ENCODE measurements at regions not wholly inside any gene's neighbourhood (a gene's known extent, or its start where the extent isn't known, plus 50 kb on each side); places are given as distances from the start of the nearest gene placed in this dataset.

DNA sequence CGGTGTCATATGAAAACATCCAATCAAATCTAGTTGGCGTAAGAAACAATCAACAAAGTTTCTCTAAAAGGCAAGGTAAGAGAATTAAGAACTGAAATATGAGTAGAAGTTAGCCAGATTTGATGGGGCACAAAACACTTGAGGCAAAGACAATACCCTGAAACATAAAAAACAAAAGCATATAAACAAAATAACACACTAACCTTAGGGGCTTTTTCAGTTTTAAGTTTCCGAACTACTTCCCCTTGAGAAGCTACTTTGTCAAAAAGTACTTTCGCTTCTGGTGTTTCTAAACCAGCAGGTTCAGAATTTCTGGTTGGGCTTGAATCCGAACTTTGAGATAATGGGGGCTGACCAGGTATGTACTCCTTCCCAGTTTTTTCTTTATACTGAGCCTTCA is 57.9 kb downstream of the EPRS1 start:
- TF ChIP-seq POLR2AphosphoS5 (IDR thresholded peaks at IDR 0.05) (no peak), POLR2A (IDR thresholded peaks at IDR 0.05) (no peak)
- TF ChIP-seq, protein P1, sequence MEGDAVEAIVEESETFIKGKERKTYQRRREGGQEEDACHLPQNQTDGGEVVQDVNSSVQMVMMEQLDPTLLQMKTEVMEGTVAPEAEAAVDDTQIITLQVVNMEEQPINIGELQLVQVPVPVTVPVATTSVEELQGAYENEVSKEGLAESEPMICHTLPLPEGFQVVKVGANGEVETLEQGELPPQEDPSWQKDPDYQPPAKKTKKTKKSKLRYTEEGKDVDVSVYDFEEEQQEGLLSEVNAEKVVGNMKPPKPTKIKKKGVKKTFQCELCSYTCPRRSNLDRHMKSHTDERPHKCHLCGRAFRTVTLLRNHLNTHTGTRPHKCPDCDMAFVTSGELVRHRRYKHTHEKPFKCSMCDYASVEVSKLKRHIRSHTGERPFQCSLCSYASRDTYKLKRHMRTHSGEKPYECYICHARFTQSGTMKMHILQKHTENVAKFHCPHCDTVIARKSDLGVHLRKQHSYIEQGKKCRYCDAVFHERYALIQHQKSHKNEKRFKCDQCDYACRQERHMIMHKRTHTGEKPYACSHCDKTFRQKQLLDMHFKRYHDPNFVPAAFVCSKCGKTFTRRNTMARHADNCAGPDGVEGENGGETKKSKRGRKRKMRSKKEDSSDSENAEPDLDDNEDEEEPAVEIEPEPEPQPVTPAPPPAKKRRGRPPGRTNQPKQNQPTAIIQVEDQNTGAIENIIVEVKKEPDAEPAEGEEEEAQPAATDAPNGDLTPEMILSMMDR (IDR thresholded peaks at IDR 0.05), result no peak

Data from breast epithelium (tissue), 3 donors.